Caco-2 (cell line): ENCODE measurements at regions not wholly inside any gene's neighbourhood (a gene's known extent, or its start where the extent isn't known, plus 50 kb on each side); places are given as distances from the start of the nearest gene placed in this dataset.

Source experiments
- BruUV-seq: library from RNA; stranded (reverse); fragments of 400-500 nt; replicated peaks from 2 replicates; lab custom pipeline; 2021; lab: Mats Ljungman, UMichigan
- CTCF ChIA-PET: fragments of 300-600 bp; sonication (Branson Sonifier 250); formaldehyde crosslinking; loops from one replicate; lab custom pipeline; 2022; ENCODE audit warnings: antibody characterized with exemption; lab: Charles Lee
- POLR2A ChIA-PET: fragments of 300-600 bp; sonication (Branson Sonifier 250); formaldehyde crosslinking; loops from one replicate; lab custom pipeline; 2022; ENCODE audit warnings: antibody characterized with exemption; lab: Charles Lee
- DNase-seq, 2 experiments: peaks; one replicate each; pipeline versions ENCODE4 v3.0.0 to v3.0.0-alpha.2; 2020 to 2022
- H3K27me3 ChIP-seq: replicated peaks from 2 replicates; pipeline ENCODE4 v1.6.0; 2011; ENCODE audit warnings: low read length; ENCODE audit not compliant: control insufficient read depth, insufficient read depth
- H3K36me3 ChIP-seq: 2 replicates; pipeline ENCODE4 v1.5.1; 2011; ENCODE audit warnings: low read length; ENCODE audit not compliant: control insufficient read depth, insufficient read depth
- H3K4me1 ChIP-seq: fragments of 250-450 bp; sonication (Bioruptor Pico); 2 replicates; pipeline ENCODE4 v1.5.1; 2020; ENCODE audit warnings: mild to moderate bottlenecking
- H3K4me3 ChIP-seq: 2 replicates; pipeline ENCODE4 v1.5.1; 2011; ENCODE audit warnings: low read depth, mild to moderate bottlenecking, control low read depth, low read length
- H3K9me3 ChIP-seq: fragments of 250-450 bp; sonication (Bioruptor Pico); 2 replicates; pipeline ENCODE4 v1.5.1; 2020; ENCODE audit warnings: mild to moderate bottlenecking, moderate library complexity
- H3K27ac Mint-ChIP-seq: one replicate; pipeline ENCODE4 v1.8.0; 2022; ENCODE audit warnings: mixed read lengths; ENCODE audit not compliant: unreplicated experiment
- H3K27me3 Mint-ChIP-seq: one replicate; pipeline ENCODE4 v1.8.0; 2022; ENCODE audit warnings: mixed read lengths; ENCODE audit not compliant: insufficient read depth, unreplicated experiment
- H3K36me3 Mint-ChIP-seq: one replicate; pipeline ENCODE4 v1.8.0; 2022; ENCODE audit warnings: mild to moderate bottlenecking, mixed read lengths; ENCODE audit not compliant: insufficient read depth, unreplicated experiment
- H3K4me1 Mint-ChIP-seq: one replicate; pipeline ENCODE4 v1.8.0; 2022; ENCODE audit warnings: low read depth, mixed read lengths; ENCODE audit not compliant: unreplicated experiment
- H3K4me3 Mint-ChIP-seq: one replicate; pipeline ENCODE4 v1.8.0; 2022; ENCODE audit warnings: mild to moderate bottlenecking, moderate library complexity, mixed read lengths; ENCODE audit not compliant: unreplicated experiment
- H3K9me3 Mint-ChIP-seq: one replicate; pipeline ENCODE4 v1.8.0; 2022; ENCODE audit warnings: mixed read lengths; ENCODE audit not compliant: unreplicated experiment
- intact Hi-C: fragments of 100-400 bp; cut with micrococcal nuclease; formaldehyde crosslinking; loops from one replicate; pipeline ENCODE4 v1.10.0; 2022; ENCODE audit not compliant: unreplicated experiment
- TF ChIP-seq, protein P1 (sequence below), 2 experiments: fragments of 200-600 bp in 1 of 2; IDR thresholded peaks; 1 replicate in 1 of 2; 2 replicates in 1 of 2; pipeline versions ENCODE4 v1.5.1 to v1.8.0; 2011 to 2022; ENCODE audit warnings: antibody characterized with exemption in 1 of 2, control low read depth in 1 of 2, inconsistent platforms in 1 of 2, low read depth in 1 of 2, low read length in 1 of 2, mild to moderate bottlenecking in 1 of 2, moderate library complexity in 1 of 2; ENCODE audit not compliant: insufficient read depth in 1 of 2, severe bottlenecking in 1 of 2, unreplicated experiment in 1 of 2

DNA sequence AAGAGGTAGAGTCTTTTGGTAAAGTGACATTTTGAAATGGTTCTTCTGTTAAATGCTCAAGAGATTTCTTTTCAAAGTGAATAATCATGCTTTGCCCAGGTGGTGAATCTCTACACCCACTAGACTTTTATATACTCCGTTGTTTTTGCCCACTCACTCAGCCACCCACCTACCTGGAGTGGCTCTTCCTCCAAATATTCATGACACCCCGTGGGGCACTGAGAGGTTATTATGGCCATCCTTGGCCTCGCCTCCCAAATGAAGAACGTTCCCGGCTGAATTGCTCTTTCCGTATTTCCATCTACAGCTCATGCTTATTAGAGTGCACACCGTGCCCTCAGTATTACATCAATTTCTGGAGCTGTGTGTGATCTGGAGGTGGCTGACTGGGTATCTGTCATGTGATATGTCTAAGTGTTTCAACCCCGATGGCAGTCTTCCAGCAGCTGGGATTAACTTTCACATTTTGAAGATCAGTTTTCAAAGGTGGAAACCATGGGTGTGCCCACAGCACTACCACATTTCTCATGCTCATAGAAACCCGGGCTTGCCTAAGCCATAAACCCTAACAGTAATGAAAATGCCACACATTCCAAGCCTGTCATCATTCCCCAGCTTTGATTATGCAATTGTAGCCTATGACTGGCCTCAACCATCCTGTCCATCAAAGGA, 406.6 kb upstream of the MMADHC start:
- ChIA-PET CTCF (no interaction called here), POLR2A (no interaction called here)
- Mint-ChIP-seq H3K4me3 (peak overlapping the region; percentile 47), H3K27ac (peak overlapping the region; percentile 88), H3K9me3 (peaks cover 48% of the 10 kb centered on the region), H3K36me3 (peaks cover 18% of the 10 kb centered on the region), H3K4me1 (peaks cover 53% of the 10 kb centered on the region), H3K27me3 (no peaks in the 10 kb centered on the region)
- TF ChIP-seq, protein P1, sequence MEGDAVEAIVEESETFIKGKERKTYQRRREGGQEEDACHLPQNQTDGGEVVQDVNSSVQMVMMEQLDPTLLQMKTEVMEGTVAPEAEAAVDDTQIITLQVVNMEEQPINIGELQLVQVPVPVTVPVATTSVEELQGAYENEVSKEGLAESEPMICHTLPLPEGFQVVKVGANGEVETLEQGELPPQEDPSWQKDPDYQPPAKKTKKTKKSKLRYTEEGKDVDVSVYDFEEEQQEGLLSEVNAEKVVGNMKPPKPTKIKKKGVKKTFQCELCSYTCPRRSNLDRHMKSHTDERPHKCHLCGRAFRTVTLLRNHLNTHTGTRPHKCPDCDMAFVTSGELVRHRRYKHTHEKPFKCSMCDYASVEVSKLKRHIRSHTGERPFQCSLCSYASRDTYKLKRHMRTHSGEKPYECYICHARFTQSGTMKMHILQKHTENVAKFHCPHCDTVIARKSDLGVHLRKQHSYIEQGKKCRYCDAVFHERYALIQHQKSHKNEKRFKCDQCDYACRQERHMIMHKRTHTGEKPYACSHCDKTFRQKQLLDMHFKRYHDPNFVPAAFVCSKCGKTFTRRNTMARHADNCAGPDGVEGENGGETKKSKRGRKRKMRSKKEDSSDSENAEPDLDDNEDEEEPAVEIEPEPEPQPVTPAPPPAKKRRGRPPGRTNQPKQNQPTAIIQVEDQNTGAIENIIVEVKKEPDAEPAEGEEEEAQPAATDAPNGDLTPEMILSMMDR (IDR thresholded peaks at IDR 0.05; ENCODE audit: insufficient read depth in 1 of 2, low read depth in 1 of 2, low read length in 1 of 2, severe bottlenecking in 1 of 2, unreplicated experiment in 1 of 2), result no peak
- Histone ChIP-seq H3K4me3 (no peak overlapping the region), H3K4me1 (peaks cover 50% of the 10 kb centered on the region), H3K9me3 (peaks cover 3% of the 10 kb centered on the region; the same call in 1 of the 2 replicates), H3K36me3 (no peaks in the 10 kb centered on the region), H3K27me3 (no peaks in the 10 kb centered on the region)
- peak; percentile 67 to 81 for DNase-seq
- intact Hi-C loops, result no loop called here
- BruUV-seq, result TSS peak; percentile 82

DNA sequence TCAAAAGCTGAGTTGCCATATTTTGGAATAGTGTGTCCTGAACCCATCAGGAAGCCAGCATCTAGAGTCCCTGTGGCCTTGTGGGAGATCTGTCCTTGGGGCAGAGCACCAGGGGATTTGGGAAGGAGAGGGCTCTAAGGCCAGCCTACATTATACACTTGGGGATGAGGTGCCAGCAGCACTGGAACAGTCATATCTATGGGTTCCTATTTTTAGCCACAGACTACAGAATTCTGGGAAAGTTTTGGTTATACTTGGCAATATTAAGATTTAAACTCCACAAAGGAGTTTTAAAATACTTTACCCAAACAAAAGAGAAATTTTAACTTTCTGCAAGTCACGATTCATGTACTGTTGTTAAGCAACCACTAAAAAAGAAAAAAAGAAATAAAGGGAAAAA, 405.7 kb upstream of the MMADHC start:
- H3K27me3 Mint-ChIP-seq, result no peaks in the 10 kb centered on the region
- DNase-seq, result no peak
- H3K27ac Mint-ChIP-seq, result peak overlapping the region; percentile 47
- intact Hi-C loops, result no loop called here
- Histone ChIP-seq H3K4me1 (peaks cover 58% of the 10 kb centered on the region), H3K27me3 (no peaks in the 10 kb centered on the region), H3K4me3 (no peak overlapping the region), H3K9me3 (peaks cover 3% of the 10 kb centered on the region; the same call in 1 of the 2 replicates), H3K36me3 (no peaks in the 10 kb centered on the region; the same call in 1 of the 2 replicates)
- BruUV-seq, result no TSS peak
- CTCF ChIA-PET, result no interaction called here
- H3K36me3 Mint-ChIP-seq, result peaks cover 18% of the 10 kb centered on the region
- POLR2A ChIA-PET, result no interaction called here
- no peak overlapping the region for H3K4me3 Mint-ChIP-seq
- H3K9me3 Mint-ChIP-seq, result peaks cover 49% of the 10 kb centered on the region
- TF ChIP-seq, protein P1 (IDR thresholded peaks at IDR 0.05; ENCODE audit: insufficient read depth in 1 of 2, low read depth in 1 of 2, low read length in 1 of 2, severe bottlenecking in 1 of 2, unreplicated experiment in 1 of 2), result no peak
- H3K4me1 Mint-ChIP-seq, result peaks cover 62% of the 10 kb centered on the region

DNA sequence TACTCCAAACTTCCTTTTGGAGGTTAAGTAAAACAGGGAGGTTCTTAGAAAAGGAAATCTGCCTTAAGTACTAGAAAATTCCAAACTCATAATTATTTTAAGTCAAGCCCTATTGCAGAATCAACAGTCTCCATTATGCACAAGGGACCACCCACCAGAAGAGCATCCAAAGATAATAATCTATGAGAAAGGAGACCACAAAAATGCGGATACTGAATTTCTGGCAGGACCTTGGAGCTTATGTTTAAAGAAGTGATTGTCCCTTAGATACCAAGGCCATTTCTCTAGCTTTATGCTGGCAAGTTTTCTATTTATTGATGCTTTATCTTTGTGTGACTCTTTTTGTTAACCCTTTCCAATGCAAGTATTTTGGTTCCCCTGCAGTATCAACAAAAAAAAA, 404.0 kb upstream of the MMADHC start:
- BruUV-seq, result no TSS peak
- TF ChIP-seq, protein P1 (IDR thresholded peaks at IDR 0.05; ENCODE audit: insufficient read depth in 1 of 2, low read depth in 1 of 2, low read length in 1 of 2, severe bottlenecking in 1 of 2, unreplicated experiment in 1 of 2), result no peak
- H3K4me3 ChIP-seq, result no peak overlapping the region
- no peaks in the 10 kb centered on the region; the same call in 1 of the 2 replicates for H3K9me3 ChIP-seq
- H3K27ac Mint-ChIP-seq, result no peak overlapping the region
- peaks cover 65% of the 10 kb centered on the region for H3K4me1 Mint-ChIP-seq
- peaks cover 15% of the 10 kb centered on the region for H3K36me3 Mint-ChIP-seq
- intact Hi-C loops, result no loop called here
- no peak overlapping the region for H3K4me3 Mint-ChIP-seq
- peaks cover 58% of the 10 kb centered on the region for H3K4me1 ChIP-seq
- ChIA-PET POLR2A (no interaction called here), CTCF (no interaction called here)
- no peaks in the 10 kb centered on the region; the same call in 1 of the 2 replicates for H3K36me3 ChIP-seq
- H3K9me3 Mint-ChIP-seq, result peaks cover 31% of the 10 kb centered on the region
- DNase-seq, result no peak
- H3K27me3 Mint-ChIP-seq, result no peaks in the 10 kb centered on the region
- no peaks in the 10 kb centered on the region for H3K27me3 ChIP-seq
